ENCODE measurements at regions not wholly inside any gene's neighbourhood (a gene's known extent, or its start where the extent isn't known, plus 50 kb on each side); places are given as distances from the start of the nearest gene placed in this dataset.

DNA sequence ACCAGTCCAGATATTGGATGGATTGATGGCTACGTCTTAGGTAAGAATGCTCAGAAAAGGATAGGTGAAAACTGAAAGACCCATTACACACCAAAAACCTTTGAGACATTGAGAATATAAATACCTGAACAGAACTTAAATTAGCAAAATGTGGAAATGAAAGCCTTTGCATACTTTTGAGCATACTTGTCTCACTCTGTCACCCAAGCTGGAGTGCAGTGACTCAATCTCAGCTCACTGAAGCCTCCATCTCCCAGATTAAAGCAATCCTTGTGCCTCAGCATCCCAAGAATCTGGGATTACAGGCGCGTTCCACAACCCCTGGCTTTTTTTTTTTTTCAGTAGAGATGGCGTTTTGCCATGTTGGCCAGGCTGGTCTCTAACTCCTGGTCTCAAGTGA is 695.3 kb downstream of the DACH1 start:
- TF ChIP-seq, protein P1, sequence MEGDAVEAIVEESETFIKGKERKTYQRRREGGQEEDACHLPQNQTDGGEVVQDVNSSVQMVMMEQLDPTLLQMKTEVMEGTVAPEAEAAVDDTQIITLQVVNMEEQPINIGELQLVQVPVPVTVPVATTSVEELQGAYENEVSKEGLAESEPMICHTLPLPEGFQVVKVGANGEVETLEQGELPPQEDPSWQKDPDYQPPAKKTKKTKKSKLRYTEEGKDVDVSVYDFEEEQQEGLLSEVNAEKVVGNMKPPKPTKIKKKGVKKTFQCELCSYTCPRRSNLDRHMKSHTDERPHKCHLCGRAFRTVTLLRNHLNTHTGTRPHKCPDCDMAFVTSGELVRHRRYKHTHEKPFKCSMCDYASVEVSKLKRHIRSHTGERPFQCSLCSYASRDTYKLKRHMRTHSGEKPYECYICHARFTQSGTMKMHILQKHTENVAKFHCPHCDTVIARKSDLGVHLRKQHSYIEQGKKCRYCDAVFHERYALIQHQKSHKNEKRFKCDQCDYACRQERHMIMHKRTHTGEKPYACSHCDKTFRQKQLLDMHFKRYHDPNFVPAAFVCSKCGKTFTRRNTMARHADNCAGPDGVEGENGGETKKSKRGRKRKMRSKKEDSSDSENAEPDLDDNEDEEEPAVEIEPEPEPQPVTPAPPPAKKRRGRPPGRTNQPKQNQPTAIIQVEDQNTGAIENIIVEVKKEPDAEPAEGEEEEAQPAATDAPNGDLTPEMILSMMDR (IDR thresholded peaks at IDR 0.05): no peak
- TF ChIP-seq POLR2A (IDR thresholded peaks at IDR 0.05): no peak
- no peak for TF ChIP-seq POLR2AphosphoS5 (IDR thresholded peaks at IDR 0.05; ENCODE audit: insufficient read depth in 1 of 2, low read depth in 1 of 2)
- Histone ChIP-seq H3K9me3 (no peaks in the 10 kb centered on the region), H3K4me1 (no peaks in the 10 kb centered on the region), H3K27ac (no peak overlapping the region), H3K36me3 (no peaks in the 10 kb centered on the region), H3K4me3 (no peak overlapping the region), H3K27me3 (no peaks in the 10 kb centered on the region)
- DNase-seq (ENCODE audit: extremely low spot score in 2 of 2): no peak
- intact Hi-C loops (cut with DNase I): no loop called here

DNA sequence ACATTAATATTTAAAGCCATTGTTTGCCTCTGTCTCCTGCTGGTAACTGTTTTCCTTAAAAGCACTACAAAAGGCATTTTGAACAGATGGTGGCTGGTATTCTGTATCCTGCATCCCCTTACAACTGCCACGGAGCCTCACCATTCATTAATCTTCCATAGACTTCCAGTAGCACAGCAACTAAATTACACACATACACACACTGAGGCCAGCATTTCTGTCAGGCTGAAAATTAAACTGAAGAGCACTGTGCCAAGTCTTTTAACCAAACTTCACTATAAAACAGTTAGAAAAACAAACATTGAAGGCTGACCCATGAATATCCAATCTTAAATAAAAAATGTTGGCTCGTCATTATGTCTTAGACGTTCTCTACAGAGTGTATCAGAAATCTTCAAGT is 697.8 kb downstream of the DACH1 start:
- no peaks in the 10 kb centered on the region for H3K27me3 ChIP-seq
- TF ChIP-seq, protein P1 (IDR thresholded peaks at IDR 0.05): no peak
- TF ChIP-seq POLR2A (IDR thresholded peaks at IDR 0.05) (no peak), POLR2AphosphoS5 (IDR thresholded peaks at IDR 0.05; ENCODE audit: insufficient read depth in 1 of 2, low read depth in 1 of 2) (no peak)
- no peaks in the 10 kb centered on the region for H3K4me1 ChIP-seq
- no peaks in the 10 kb centered on the region for H3K36me3 ChIP-seq
- no peaks in the 10 kb centered on the region for H3K9me3 ChIP-seq
- H3K27ac ChIP-seq: no peak overlapping the region
- intact Hi-C loops (cut with DNase I): no loop called here
- DNase-seq (ENCODE audit: extremely low spot score in 2 of 2): no peak
- H3K4me3 ChIP-seq: no peak overlapping the region

DNA sequence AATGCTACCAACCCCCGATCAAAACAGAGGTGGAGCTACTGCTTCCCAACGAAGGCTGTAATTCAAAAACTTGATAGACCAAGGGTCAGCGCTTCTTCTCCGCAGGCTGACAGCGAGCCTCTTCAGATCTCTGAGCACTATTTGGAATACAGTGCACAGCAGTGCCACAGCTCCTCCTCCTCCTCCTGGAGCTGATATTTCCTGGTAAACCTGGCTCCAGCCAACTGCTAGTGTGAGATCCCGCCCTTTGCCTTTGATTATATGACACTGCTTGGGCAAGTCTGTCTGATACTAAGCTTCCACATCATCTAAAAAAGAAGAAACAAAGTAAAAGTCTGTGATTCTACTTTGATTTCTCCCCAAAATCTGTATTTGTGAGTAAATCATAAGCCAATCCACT is 710.5 kb downstream of the DACH1 start:
- intact Hi-C loops (cut with DNase I): no loop called here
- no peak overlapping the region for H3K27ac ChIP-seq
- no peaks in the 10 kb centered on the region for H3K4me1 ChIP-seq
- no peaks in the 10 kb centered on the region for H3K27me3 ChIP-seq
- H3K36me3 ChIP-seq: no peaks in the 10 kb centered on the region
- no peak overlapping the region for H3K4me3 ChIP-seq
- H3K9me3 ChIP-seq: no peaks in the 10 kb centered on the region
- no peak for DNase-seq (ENCODE audit: extremely low spot score in 2 of 2)
- TF ChIP-seq, protein P1 (IDR thresholded peaks at IDR 0.05): no peak
- TF ChIP-seq POLR2AphosphoS5 (IDR thresholded peaks at IDR 0.05; ENCODE audit: insufficient read depth in 1 of 2, low read depth in 1 of 2) (no peak), POLR2A (IDR thresholded peaks at IDR 0.05) (no peak)

DNA sequence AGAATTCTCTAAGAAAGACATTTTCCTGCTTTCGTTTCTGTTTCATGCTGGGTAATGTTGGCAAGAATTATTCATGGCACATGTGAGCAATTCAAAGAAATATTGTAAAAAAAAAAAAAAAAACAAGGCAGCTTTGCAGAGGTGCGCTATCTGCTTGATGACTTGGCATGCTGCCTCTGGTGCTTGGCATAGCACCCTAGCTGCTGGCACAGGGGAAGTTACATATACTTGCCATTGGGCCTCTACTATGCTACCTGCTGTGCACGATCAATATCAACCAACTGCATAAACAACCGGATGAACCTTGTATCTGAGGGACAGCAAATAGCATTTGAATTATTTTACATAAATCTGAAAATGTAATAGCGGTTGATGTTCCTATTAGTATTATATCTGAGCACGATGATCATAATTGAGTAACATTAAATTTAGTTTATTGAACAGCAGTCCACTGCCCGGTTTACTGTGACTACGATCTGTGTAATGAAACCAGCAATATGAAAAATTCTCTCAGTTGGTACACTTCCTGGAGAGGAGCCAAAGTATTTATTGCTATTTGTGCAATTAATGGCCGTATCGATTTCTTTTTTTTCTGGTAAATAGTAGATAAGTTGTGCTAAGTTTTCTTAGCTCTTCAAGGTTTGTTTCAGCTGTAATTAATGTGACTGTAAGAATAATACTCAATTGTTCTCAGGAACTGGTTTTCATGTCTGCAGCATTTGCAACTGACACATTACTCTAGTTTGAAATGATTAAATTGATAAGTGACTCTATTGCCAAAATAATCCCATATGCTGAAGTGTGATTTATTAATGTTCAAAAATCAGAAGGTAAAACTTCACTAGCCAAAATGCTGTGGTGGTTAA is 717.3 kb downstream of the DACH1 start:
- Histone ChIP-seq H3K27me3 (no peaks in the 10 kb centered on the region), H3K9me3 (no peaks in the 10 kb centered on the region), H3K4me1 (no peaks in the 10 kb centered on the region), H3K36me3 (no peaks in the 10 kb centered on the region), H3K27ac (no peak overlapping the region), H3K4me3 (no peak overlapping the region)
- DNase-seq (ENCODE audit: extremely low spot score in 2 of 2): no peak
- no peak for TF ChIP-seq POLR2A (IDR thresholded peaks at IDR 0.05)
- TF ChIP-seq, protein P1 (IDR thresholded peaks at IDR 0.05): no peak
- no peak for TF ChIP-seq POLR2AphosphoS5 (IDR thresholded peaks at IDR 0.05; ENCODE audit: insufficient read depth in 1 of 2, low read depth in 1 of 2)
- intact Hi-C loops (cut with DNase I): no loop called here

DNA sequence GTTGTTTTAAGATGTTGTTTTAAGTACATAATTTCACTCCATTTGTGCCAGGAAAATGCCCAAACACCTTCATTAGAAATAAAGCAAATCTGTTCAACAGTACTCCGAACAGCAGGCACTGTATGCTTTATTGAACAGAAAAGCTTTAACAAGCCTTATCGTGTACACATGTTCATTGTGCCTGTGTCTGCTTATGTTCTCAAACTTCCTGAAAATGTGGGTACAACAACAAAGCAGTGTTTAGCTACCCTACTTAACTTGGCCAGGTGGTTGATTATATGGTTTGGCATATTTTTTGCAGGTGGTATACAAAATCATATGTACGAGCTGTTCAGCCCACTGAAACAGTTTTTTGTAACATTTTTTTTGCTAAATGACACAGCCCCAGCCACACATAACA is 718.0 kb downstream of the DACH1 start:
- Histone ChIP-seq H3K27me3 (no peaks in the 10 kb centered on the region), H3K9me3 (no peaks in the 10 kb centered on the region), H3K4me3 (no peak overlapping the region), H3K36me3 (no peaks in the 10 kb centered on the region), H3K27ac (no peak overlapping the region), H3K4me1 (no peaks in the 10 kb centered on the region)
- intact Hi-C loops (cut with DNase I): no loop called here
- DNase-seq (ENCODE audit: extremely low spot score in 2 of 2): no peak
- TF ChIP-seq POLR2AphosphoS5 (IDR thresholded peaks at IDR 0.05; ENCODE audit: insufficient read depth in 1 of 2, low read depth in 1 of 2) (no peak), POLR2A (IDR thresholded peaks at IDR 0.05) (no peak)
- TF ChIP-seq, protein P1 (IDR thresholded peaks at IDR 0.05): no peak
